HL-60 (cell line): ENCODE measurements at regions not wholly inside any gene's neighbourhood (a gene's known extent, or its start where the extent isn't known, plus 50 kb on each side); places are given as distances from the start of the nearest gene placed in this dataset.
"Not testable (repeated sequence)": the region's sequence is repeated elsewhere in the genome, so short reads cannot be mapped to it uniquely, and the experiment has no call there.

Experiments used
- DNase-seq, 2 experiments: peaks; one replicate each; pipeline ENCODE4 v3.0.0-alpha.2; 2010 to 2020; ENCODE audit warnings: low read depth in 1 of 2, low spot score in 1 of 2
- H3K27ac ChIP-seq: fragments of 250-450 bp; sonication (Bioruptor Pico); replicated peaks from 2 replicates; pipeline ENCODE4 v1.5.1; 2020; ENCODE audit warnings: mild to moderate bottlenecking, moderate library complexity
- H3K27me3 ChIP-seq: fragments of 250-450 bp; sonication (Bioruptor Pico); 2 replicates; pipeline ENCODE4 v1.5.1; 2021; ENCODE audit warnings: mild to moderate bottlenecking, moderate library complexity; ENCODE audit not compliant: insufficient read depth, poor library complexity, severe bottlenecking
- H3K4me3 ChIP-seq: replicated peaks from 2 replicates; pipeline ENCODE4 v1.5.1; 2011; ENCODE audit warnings: mild to moderate bottlenecking, control low read depth, low read length; ENCODE audit not compliant: insufficient read depth
- CTCF ChIP-seq: IDR thresholded peaks from one replicate; pipeline ENCODE4 v1.5.1; 2011; ENCODE audit warnings: low read length, control low read depth, inconsistent platforms; ENCODE audit not compliant: insufficient read depth
- GABPA ChIP-seq: IDR thresholded peaks from 2 replicates; pipeline ENCODE4 v1.6.1; 2012; ENCODE audit warnings: low read depth
- POLR2AphosphoS5 ChIP-seq: IDR thresholded peaks from 2 replicates; pipeline ENCODE4 v1.6.1; 2012; ENCODE audit warnings: low read depth
- REST ChIP-seq: IDR thresholded peaks from 2 replicates; pipeline ENCODE4 v1.6.1; 2012; ENCODE audit warnings: low read depth; ENCODE audit not compliant: insufficient replicate concordance
- SPI1 ChIP-seq: IDR thresholded peaks from 2 replicates; pipeline ENCODE4 v1.6.1; 2012; ENCODE audit warnings: low read depth, mild to moderate bottlenecking, borderline replicate concordance

GRCh38 chr21:10442018-10442417, 79.4 kb upstream of the TPTE start:
- H3K27me3 ChIP-seq, DNase-seq, H3K4me3 ChIP-seq, H3K27ac ChIP-seq: not testable (repeated sequence)

- DNase-seq, H3K27ac ChIP-seq, H3K27me3 ChIP-seq, H3K4me3 ChIP-seq: not testable (repeated sequence)
These were observed 75.7 kb upstream of the TPTE start for GRCh38 chr21:10445685-10446084.

GRCh38 chr21:10449451-10449850, 71.9 kb upstream of the TPTE start:
- not testable (repeated sequence) for H3K27ac ChIP-seq, DNase-seq, H3K27me3 ChIP-seq, H3K4me3 ChIP-seq

GRCh38 chr21:10451274-10451673, 70.1 kb upstream of the TPTE start:
- not testable (repeated sequence) for H3K27me3 ChIP-seq, DNase-seq, H3K4me3 ChIP-seq, H3K27ac ChIP-seq

GRCh38 chr21:10457765-10458164, 63.6 kb upstream of the TPTE start:
- not testable (repeated sequence) for H3K27me3 ChIP-seq, H3K4me3 ChIP-seq, DNase-seq, H3K27ac ChIP-seq

- not testable (repeated sequence) for H3K4me3 ChIP-seq, DNase-seq, H3K27me3 ChIP-seq, H3K27ac ChIP-seq
These were observed 60.4 kb upstream of the TPTE start for GRCh38 chr21:10460957-10461356.

- H3K4me3 ChIP-seq, H3K27ac ChIP-seq, H3K27me3 ChIP-seq, DNase-seq: not testable (repeated sequence)
These were observed 59.9 kb upstream of the TPTE start for GRCh38 chr21:10461445-10461844.

GRCh38 chr21:10463156-10463555, 58.2 kb upstream of the TPTE start:
- Histone ChIP-seq H3K27ac (no peak overlapping the region), H3K4me3 (no peak overlapping the region)
- no peak for DNase-seq

More at GRCh38 chr21:10463156-10463555, 58.2 kb upstream of the TPTE start:
- no peaks in the 10 kb centered on the region for H3K27me3 ChIP-seq
- no peak for TF ChIP-seq GABPA
- no peak for TF ChIP-seq CTCF
- TF ChIP-seq SPI1, result no peak
- no peak for TF ChIP-seq POLR2AphosphoS5
- TF ChIP-seq REST, result no peak
